ENCODE measurements at regions not wholly inside any gene's neighbourhood (a gene's known extent, or its start where the extent isn't known, plus 50 kb on each side); places are given as distances from the start of the nearest gene placed in this dataset.
"Not testable (repeated sequence)": the region's sequence is repeated elsewhere in the genome, so short reads cannot be mapped to it uniquely, and the experiment has no call there.

DNA sequence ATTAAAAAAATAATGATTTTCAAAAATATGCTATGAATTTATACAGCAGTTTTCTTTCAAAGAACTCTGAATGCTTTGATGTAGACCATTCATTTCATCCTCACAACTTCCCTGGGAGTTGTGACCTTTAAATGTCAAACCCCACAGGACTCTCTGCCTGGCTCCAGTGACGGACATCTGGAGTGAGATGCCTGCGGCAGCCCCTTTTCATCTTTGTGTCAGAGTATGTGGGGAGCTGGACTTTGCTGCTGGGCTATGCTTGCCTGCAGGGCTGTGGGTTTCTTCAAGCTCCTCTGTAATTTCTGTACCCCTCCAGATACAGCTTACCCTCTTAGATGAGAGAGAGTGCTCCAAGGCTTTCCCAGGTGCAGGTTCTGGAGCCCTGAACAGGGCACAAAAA, 70.6 kb upstream of the RASGRP1 start:
- DNase-seq (ENCODE audit: insufficient read length, low spot score) (no peak), FAIRE-seq (no peak)
- TF ChIP-seq, protein P1, sequence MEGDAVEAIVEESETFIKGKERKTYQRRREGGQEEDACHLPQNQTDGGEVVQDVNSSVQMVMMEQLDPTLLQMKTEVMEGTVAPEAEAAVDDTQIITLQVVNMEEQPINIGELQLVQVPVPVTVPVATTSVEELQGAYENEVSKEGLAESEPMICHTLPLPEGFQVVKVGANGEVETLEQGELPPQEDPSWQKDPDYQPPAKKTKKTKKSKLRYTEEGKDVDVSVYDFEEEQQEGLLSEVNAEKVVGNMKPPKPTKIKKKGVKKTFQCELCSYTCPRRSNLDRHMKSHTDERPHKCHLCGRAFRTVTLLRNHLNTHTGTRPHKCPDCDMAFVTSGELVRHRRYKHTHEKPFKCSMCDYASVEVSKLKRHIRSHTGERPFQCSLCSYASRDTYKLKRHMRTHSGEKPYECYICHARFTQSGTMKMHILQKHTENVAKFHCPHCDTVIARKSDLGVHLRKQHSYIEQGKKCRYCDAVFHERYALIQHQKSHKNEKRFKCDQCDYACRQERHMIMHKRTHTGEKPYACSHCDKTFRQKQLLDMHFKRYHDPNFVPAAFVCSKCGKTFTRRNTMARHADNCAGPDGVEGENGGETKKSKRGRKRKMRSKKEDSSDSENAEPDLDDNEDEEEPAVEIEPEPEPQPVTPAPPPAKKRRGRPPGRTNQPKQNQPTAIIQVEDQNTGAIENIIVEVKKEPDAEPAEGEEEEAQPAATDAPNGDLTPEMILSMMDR (IDR thresholded peaks at IDR 0.05; ENCODE audit: insufficient read depth, missing control alignments), result no peak

DNA sequence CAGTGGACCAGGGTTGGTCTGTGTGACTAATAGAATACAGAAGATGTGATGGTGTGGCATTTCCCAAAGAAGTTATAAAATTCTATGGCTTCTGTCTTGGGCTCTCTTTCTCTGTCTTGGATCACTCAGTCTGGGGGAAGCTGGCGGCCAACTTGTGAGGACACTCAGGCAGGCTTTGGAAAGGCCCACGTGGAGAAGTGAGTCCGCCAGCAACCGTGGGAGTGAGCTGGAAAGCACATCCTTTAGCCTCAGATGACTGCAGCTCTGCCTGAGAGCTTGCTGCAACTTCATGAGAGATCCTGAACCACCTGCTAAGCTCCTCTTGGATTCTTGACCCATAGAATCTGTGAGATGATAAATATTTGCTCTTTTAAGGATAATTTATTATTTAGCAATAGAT, 72.0 kb upstream of the RASGRP1 start:
- TF ChIP-seq, protein P1 (IDR thresholded peaks at IDR 0.05; ENCODE audit: insufficient read depth, missing control alignments), result no peak
- FAIRE-seq, result no peak
- no peak for DNase-seq (ENCODE audit: insufficient read length, low spot score)

DNA sequence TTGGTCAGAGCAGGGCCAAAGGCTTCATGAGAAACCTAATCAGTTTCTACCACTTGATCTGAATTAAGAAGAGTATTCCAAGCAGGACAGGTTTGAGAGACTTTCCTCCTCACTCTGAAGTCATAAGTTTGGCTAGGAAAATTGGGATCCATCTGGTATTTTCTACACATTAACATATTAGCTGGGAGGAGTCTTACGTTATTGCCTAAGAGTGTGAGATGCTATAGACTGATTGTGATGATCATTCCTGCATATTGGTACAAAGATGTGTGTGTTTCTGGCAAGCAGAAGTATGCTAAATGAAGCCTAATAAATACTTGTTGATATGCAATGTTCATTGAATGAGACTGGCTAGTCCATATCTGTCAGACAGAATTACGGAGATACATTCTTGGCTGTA, 73.5 kb upstream of the RASGRP1 start:
- FAIRE-seq, result no peak
- TF ChIP-seq, protein P1 (IDR thresholded peaks at IDR 0.05; ENCODE audit: insufficient read depth, missing control alignments), result no peak
- DNase-seq (ENCODE audit: insufficient read length, low spot score), result no peak

DNA sequence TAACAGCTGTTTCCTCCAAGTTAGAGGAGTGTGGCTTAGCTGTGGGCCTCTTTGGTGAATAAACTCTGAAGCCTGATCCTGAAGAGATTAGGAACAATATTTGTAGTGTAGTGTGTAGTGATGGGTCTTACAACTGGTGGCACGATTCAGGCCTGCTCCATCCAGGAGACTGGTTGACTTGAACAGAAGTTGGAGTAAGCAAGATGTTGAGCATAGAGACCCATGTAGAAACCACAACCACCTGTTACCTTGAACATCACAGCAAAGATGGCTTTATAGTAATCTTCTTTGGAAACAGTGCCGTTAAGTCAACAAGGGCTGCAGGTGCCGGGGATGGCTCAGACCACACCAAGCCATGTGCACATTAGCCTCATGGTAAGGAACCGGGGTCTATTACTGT, 74.2 kb upstream of the RASGRP1 start:
- TF ChIP-seq, protein P1 (IDR thresholded peaks at IDR 0.05; ENCODE audit: insufficient read depth, missing control alignments), result no peak
- FAIRE-seq, result no peak

DNA sequence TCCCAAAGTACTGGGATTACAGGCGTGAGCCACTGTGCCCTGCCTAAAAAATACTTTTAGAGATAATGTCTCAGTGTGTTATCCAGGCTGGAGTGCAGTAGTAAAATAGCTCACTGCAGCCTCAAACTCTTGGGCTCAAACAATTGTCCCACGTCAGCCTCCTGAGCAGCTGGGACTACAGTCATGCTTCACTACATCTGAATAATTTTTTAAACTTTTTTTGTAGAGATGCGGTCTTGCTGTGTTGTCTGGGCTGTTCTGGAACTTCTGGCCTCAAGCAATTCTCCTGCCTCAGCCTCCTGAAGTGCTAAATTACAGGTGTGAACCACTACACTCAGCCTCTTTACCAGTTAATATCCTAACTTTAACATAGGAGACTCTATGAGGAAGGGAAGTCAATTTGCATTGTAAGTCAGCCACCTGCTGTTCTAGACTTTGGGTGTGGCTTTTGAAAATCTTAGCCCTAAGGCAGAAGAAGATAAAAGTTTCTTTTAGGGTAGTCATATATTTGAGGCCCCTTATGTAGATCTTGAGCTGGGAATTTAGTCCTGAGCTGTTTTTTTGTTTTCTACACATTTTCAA, 78.2 kb upstream of the RASGRP1 start:
- FAIRE-seq, result no peak
- DNase-seq (ENCODE audit: insufficient read length, low spot score), result no peak
- TF ChIP-seq, protein P1 (IDR thresholded peaks at IDR 0.05; ENCODE audit: insufficient read depth, missing control alignments), result no peak

More for the DNA sequence above, 74.2 kb upstream of the RASGRP1 start:
- DNase-seq (ENCODE audit: insufficient read length, low spot score), result no peak

DNA sequence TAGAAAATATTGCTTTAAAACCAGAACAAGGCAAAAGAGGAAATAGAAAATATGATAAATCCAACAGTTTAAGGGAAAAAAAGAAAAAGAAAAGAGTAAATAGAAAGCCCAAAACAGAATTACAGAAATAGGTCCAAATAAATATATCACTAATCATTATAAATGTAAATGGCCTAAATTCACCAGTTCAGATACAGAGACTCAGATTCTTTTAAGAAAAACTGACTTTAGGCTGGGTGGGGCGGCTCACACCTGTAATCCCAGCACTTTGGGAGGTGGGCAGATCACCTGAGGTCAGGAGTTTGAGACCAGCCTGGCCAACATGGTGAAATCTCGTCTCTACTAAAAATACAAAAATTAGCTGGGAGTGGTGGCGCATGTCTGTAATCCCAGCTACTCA, 79.7 kb upstream of the RASGRP1 start:
- FAIRE-seq; DNase-seq (ENCODE audit: insufficient read length, low spot score): not testable (repeated sequence)

DNA sequence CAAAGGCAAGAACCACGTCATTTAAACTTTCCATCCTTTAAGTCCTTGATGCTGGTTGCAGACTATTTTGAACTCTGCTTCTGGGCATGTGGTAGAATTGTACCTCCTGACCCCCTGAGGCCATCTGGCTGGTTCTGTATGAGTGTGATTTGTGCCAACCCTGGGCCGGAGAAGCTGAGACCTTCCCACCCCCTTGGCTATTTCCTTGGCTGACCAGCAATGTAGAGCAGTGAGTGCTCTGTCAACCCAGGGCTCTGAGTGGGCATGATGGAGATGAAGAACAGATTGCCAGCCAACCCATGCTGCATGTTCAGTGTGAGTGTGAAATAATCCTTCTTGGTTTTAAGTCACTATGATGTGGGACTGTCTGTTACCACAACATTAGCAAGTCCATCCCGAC, 82.1 kb upstream of the RASGRP1 start:
- DNase-seq (ENCODE audit: insufficient read length, low spot score) (no peak), FAIRE-seq (no peak)
- TF ChIP-seq, protein P1 (IDR thresholded peaks at IDR 0.05; ENCODE audit: insufficient read depth, missing control alignments), result no peak

DNA sequence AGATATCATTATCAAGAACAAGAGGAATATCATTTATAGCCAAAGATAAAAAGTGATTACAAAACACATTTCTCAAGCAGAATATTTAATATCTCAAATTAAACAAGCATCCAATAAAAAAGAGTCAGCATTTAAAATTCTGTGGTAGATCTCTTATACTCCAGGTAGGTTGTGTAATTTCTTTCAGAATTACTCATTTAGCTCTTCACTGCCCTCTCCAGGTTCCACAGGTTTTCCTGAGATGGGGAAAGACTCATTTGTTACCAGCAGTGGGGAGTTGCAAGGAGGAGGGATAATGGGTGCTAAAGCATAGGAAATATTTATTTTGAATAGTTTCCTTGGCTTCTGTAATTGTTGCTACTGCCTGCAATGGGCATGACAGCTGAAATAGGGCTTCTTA, 83.1 kb upstream of the RASGRP1 start:
- no peak for DNase-seq (ENCODE audit: insufficient read length, low spot score)
- TF ChIP-seq, protein P1 (IDR thresholded peaks at IDR 0.05; ENCODE audit: insufficient read depth, missing control alignments), result no peak
- FAIRE-seq, result no peak

Data from D721Med (cell line).